GM12891 (cell line): ENCODE measurements at regions not wholly inside any gene's neighbourhood (a gene's known extent, or its start where the extent isn't known, plus 50 kb on each side); places are given as distances from the start of the nearest gene placed in this dataset.

ENCODE experiments used
- PAX5 ChIP-seq: IDR thresholded peaks from 2 replicates; pipeline ENCODE4 v1.6.1; 2011; ENCODE audit warnings: low read length, moderate library complexity, mild to moderate bottlenecking; ENCODE audit not compliant: insufficient read depth, severe bottlenecking
- POLR2A ChIP-seq: IDR thresholded peaks from 2 replicates; pipeline ENCODE4 v1.6.1; 2011; ENCODE audit warnings: low read depth, low read length, control low read depth
- POLR2AphosphoS5 ChIP-seq: IDR thresholded peaks from 2 replicates; pipeline ENCODE4 v1.6.1; 2011; ENCODE audit warnings: low read depth, low read length, control low read depth
- POU2F2 ChIP-seq: IDR thresholded peaks from 2 replicates; pipeline ENCODE4 v1.6.1; 2011; ENCODE audit warnings: low read depth, mild to moderate bottlenecking, control low read depth, low read length, moderate library complexity
- TAF1 ChIP-seq: IDR thresholded peaks from 2 replicates; pipeline ENCODE4 v1.6.1; 2011; ENCODE audit warnings: low read depth, low read length, control low read depth

GRCh38 chr18:53887447-53887846 is 337.0 kb downstream of the MBD2 start:
- TF ChIP-seq TAF1 (no peak), POLR2A (no peak), PAX5 (no peak), POLR2AphosphoS5 (no peak), POU2F2 (no peak)
